Islet of Langerhans (tissue), 1 donor: ENCODE measurements at regions not wholly inside any gene's neighbourhood (a gene's known extent, or its start where the extent isn't known, plus 50 kb on each side); places are given as distances from the start of the nearest gene placed in this dataset.

Source experiments
- FAIRE-seq: peaks from one replicate; lab custom pipeline; 2011; peaks lifted over from hg19 to GRCh38; lab: Jason Lieb, UNC

GRCh38 chr1:82728206-82728605 lies 927.5 kb downstream of the ADGRL2 start:
- no peak for FAIRE-seq

- no peak for FAIRE-seq
Measured at GRCh38 chr1:82724246-82724645, 923.5 kb downstream of the ADGRL2 start.

- no peak for FAIRE-seq
Measured at GRCh38 chr1:82722608-82723007, 921.9 kb downstream of the ADGRL2 start.

GRCh38 chr1:82721702-82722101 lies 921.0 kb downstream of the ADGRL2 start:
- FAIRE-seq, result no peak

- no peak for FAIRE-seq
Measured at GRCh38 chr1:82718719-82719419, 918.1 kb downstream of the ADGRL2 start.

GRCh38 chr1:82710091-82710490 lies 909.4 kb downstream of the ADGRL2 start:
- FAIRE-seq, result no peak

- FAIRE-seq, result no peak
Measured at GRCh38 chr1:82707681-82708080, 906.9 kb downstream of the ADGRL2 start.

- FAIRE-seq, result no peak
Measured at GRCh38 chr1:82706741-82707140, 906.0 kb downstream of the ADGRL2 start.

- no peak for FAIRE-seq
Measured at GRCh38 chr1:82704966-82705365, 904.2 kb downstream of the ADGRL2 start.

GRCh38 chr1:82704393-82704792 lies 903.7 kb downstream of the ADGRL2 start:
- FAIRE-seq, result no peak

GRCh38 chr1:82703951-82704350 lies 903.2 kb downstream of the ADGRL2 start:
- no peak for FAIRE-seq

GRCh38 chr1:82700476-82700875 lies 899.7 kb downstream of the ADGRL2 start:
- no peak for FAIRE-seq

GRCh38 chr1:82697965-82698364 lies 897.2 kb downstream of the ADGRL2 start:
- no peak for FAIRE-seq

GRCh38 chr1:82695443-82695842 lies 894.7 kb downstream of the ADGRL2 start:
- FAIRE-seq, result no peak

- no peak for FAIRE-seq
Measured at GRCh38 chr1:82690411-82690810, 889.7 kb downstream of the ADGRL2 start.

- FAIRE-seq, result no peak
Measured at GRCh38 chr1:82689217-82689616, 888.5 kb downstream of the ADGRL2 start.

GRCh38 chr1:82686774-82687173 lies 886.0 kb downstream of the ADGRL2 start:
- FAIRE-seq, result no peak

GRCh38 chr1:82646888-82647287 lies 846.2 kb downstream of the ADGRL2 start:
- no peak for FAIRE-seq

GRCh38 chr1:82646336-82646735 lies 845.6 kb downstream of the ADGRL2 start:
- FAIRE-seq, result no peak

GRCh38 chr1:82644186-82644915 lies 843.6 kb downstream of the ADGRL2 start:
- FAIRE-seq, result no peak

- no peak for FAIRE-seq
Measured at GRCh38 chr1:82640352-82640751, 839.6 kb downstream of the ADGRL2 start.

GRCh38 chr1:82634266-82634665 lies 833.5 kb downstream of the ADGRL2 start:
- FAIRE-seq, result no peak

GRCh38 chr1:82632155-82632554 lies 831.4 kb downstream of the ADGRL2 start:
- no peak for FAIRE-seq

- no peak for FAIRE-seq
Measured at GRCh38 chr1:82628887-82629286, 828.2 kb downstream of the ADGRL2 start.
